ENCODE measurements at regions not wholly inside any gene's neighbourhood (a gene's known extent, or its start where the extent isn't known, plus 50 kb on each side); places are given as distances from the start of the nearest gene placed in this dataset.
"Not testable (repeated sequence)": the region's sequence is repeated elsewhere in the genome, so short reads cannot be mapped to it uniquely, and the experiment has no call there.

- DNase-seq (ENCODE audit: low read depth in 2 of 2, low spot score in 1 of 2), result not testable (repeated sequence)
Measured at GRCh38 chr10:64924306-64924705, 1403.1 kb downstream of the REEP3 start.

- no peak for DNase-seq (ENCODE audit: low read depth in 2 of 2, low spot score in 1 of 2)
Measured at GRCh38 chr10:64952042-64952441, 1430.8 kb downstream of the REEP3 start.

GRCh38 chr10:64956441-64956840, 1435.2 kb downstream of the REEP3 start:
- no peak for DNase-seq (ENCODE audit: low read depth in 2 of 2, low spot score in 1 of 2)

GRCh38 chr10:64959116-64959515, 1437.9 kb downstream of the REEP3 start:
- DNase-seq (ENCODE audit: low read depth in 2 of 2, low spot score in 1 of 2), result no peak

- no peak for DNase-seq (ENCODE audit: low read depth in 2 of 2, low spot score in 1 of 2)
Measured at GRCh38 chr10:64959883-64960282, 1438.7 kb downstream of the REEP3 start.

- no peak for DNase-seq (ENCODE audit: low read depth in 2 of 2, low spot score in 1 of 2)
Measured at GRCh38 chr10:64973391-64973790, 1452.2 kb downstream of the REEP3 start.

GRCh38 chr10:64976150-64976549, 1454.9 kb downstream of the REEP3 start:
- DNase-seq (ENCODE audit: low read depth in 2 of 2, low spot score in 1 of 2), result no peak

- DNase-seq (ENCODE audit: low read depth in 2 of 2, low spot score in 1 of 2), result no peak
Measured at GRCh38 chr10:64977915-64978314, 1456.7 kb downstream of the REEP3 start.

- DNase-seq (ENCODE audit: low read depth in 2 of 2, low spot score in 1 of 2), result no peak
Measured at GRCh38 chr10:64996886-64997285, 1475.7 kb downstream of the REEP3 start.

GRCh38 chr10:65010845-65011244, 1489.6 kb downstream of the REEP3 start:
- no peak for DNase-seq (ENCODE audit: low read depth in 2 of 2, low spot score in 1 of 2)

GRCh38 chr10:65017523-65017922, 1496.3 kb downstream of the REEP3 start:
- DNase-seq (ENCODE audit: low read depth in 2 of 2, low spot score in 1 of 2), result no peak

- no peak for DNase-seq (ENCODE audit: low read depth in 2 of 2, low spot score in 1 of 2)
Measured at GRCh38 chr10:65024886-65025285, 1503.7 kb downstream of the REEP3 start.

GRCh38 chr10:65030263-65030662, 1509.1 kb downstream of the REEP3 start:
- no peak for DNase-seq (ENCODE audit: low read depth in 2 of 2, low spot score in 1 of 2)

- DNase-seq (ENCODE audit: low read depth in 2 of 2, low spot score in 1 of 2), result no peak
Measured at GRCh38 chr10:65032867-65033769, 1511.9 kb downstream of the REEP3 start.

- DNase-seq (ENCODE audit: low read depth in 2 of 2, low spot score in 1 of 2), result no peak
Measured at GRCh38 chr10:65033957-65034356, 1512.8 kb downstream of the REEP3 start.

- no peak for DNase-seq (ENCODE audit: low read depth in 2 of 2, low spot score in 1 of 2)
Measured at GRCh38 chr10:65040796-65041195, 1519.6 kb downstream of the REEP3 start.

GRCh38 chr10:65041307-65041706, 1520.1 kb downstream of the REEP3 start:
- no peak for DNase-seq (ENCODE audit: low read depth in 2 of 2, low spot score in 1 of 2)

GRCh38 chr10:65042496-65042895, 1521.3 kb downstream of the REEP3 start:
- DNase-seq (ENCODE audit: low read depth in 2 of 2, low spot score in 1 of 2), result no peak

- DNase-seq (ENCODE audit: low read depth in 2 of 2, low spot score in 1 of 2), result no peak
Measured at GRCh38 chr10:65046831-65047230, 1525.6 kb downstream of the REEP3 start.

- not testable (repeated sequence) for DNase-seq (ENCODE audit: low read depth in 2 of 2, low spot score in 1 of 2)
Measured at GRCh38 chr10:65052111-65052510, 1530.9 kb downstream of the REEP3 start.

- DNase-seq (ENCODE audit: low read depth in 2 of 2, low spot score in 1 of 2), result not testable (repeated sequence)
Measured at GRCh38 chr10:65053397-65053796, 1532.2 kb downstream of the REEP3 start.

GRCh38 chr10:65053831-65054351, 1532.7 kb downstream of the REEP3 start:
- not testable (repeated sequence) for DNase-seq (ENCODE audit: low read depth in 2 of 2, low spot score in 1 of 2)

- not testable (repeated sequence) for DNase-seq (ENCODE audit: low read depth in 2 of 2, low spot score in 1 of 2)
Measured at GRCh38 chr10:65054701-65055100, 1533.5 kb downstream of the REEP3 start.

Data from stimulated activated CD8-positive, alpha-beta memory T cell treated with anti-CD3 and anti-CD28 coated beads, Interleukin-4, amount 100 ng/mL, for 1 hour (primary cell).